ENCODE measurements at regions not wholly inside any gene's neighbourhood (a gene's known extent, or its start where the extent isn't known, plus 50 kb on each side); places are given as distances from the start of the nearest gene placed in this dataset.

- ATAC-seq (no peak), FAIRE-seq (no peak), DNase-seq (ENCODE audit: extremely low read depth in 1 of 4, low spot score in 3 of 4) (no peak)
- H3K9me3 ChIP-seq (replicated peaks; ENCODE audit: control insufficient read depth, insufficient read depth, low read depth, low read length) = no peaks in the 10 kb centered on the region
- no peak overlapping the region for H2AFZ ChIP-seq (ENCODE audit: low read depth, low read length)
- ChIA-PET POLR2A (interaction anchor here (0.6 to 1.3 kb wide), 3 partner anchors 8 to 30 kb away, joined by 3 to 4 read pairs (median 3); no protein-coding TSS in a partner anchor), CTCF (ENCODE audit: low intra/inter-chr PET ratio) (no interaction called here)
- no peaks in the 10 kb centered on the region for H3K4me1 ChIP-seq (replicated peaks in 1 of 2; ENCODE audit: control insufficient read depth in 2 of 2, insufficient read depth in 2 of 2, low read length in 2 of 2)
- H3K4me3 ChIP-seq = no peak overlapping the region
- no peaks in the 10 kb centered on the region for H3K79me2 ChIP-seq (ENCODE audit: control insufficient read depth, insufficient read depth, low read length)
- under 1% methylated on average over 5 of the region's 5 CpGs for WGBS (ENCODE audit: insufficient coverage, low coverage, missing lambda C conversion rate)
- H3K27ac ChIP-seq (ENCODE audit: extremely low read depth, low read depth, low read length) = no peak overlapping the region
- H3K9ac ChIP-seq (ENCODE audit: insufficient read depth in 1 of 2, low read depth in 2 of 2, low read length in 2 of 2) = no peak overlapping the region
- H3K9me1 ChIP-seq (ENCODE audit: control insufficient read depth, insufficient read depth, low read length) = no peaks in the 10 kb centered on the region
- intact Hi-C loops (cut with micrococcal nuclease) = no loop called here
- no peaks in the 10 kb centered on the region for H3K36me3 ChIP-seq (ENCODE audit: control insufficient read depth, insufficient read depth, low read length)
- H3K27me3 ChIP-seq (ENCODE audit: control insufficient read depth in 2 of 2, insufficient read depth in 2 of 2, low read length in 2 of 2) = peaks cover 12 to 28% of the 10 kb centered on the region in 2 experiments
- in situ Hi-C loops (cut with MboI) = no loop called here
- TF ChIP-seq ZNF766 (CRISPR knock-in tag; conservative IDR thresholded peaks at IDR 0.05) = no peak
- H4K20me1 ChIP-seq (replicated peaks; ENCODE audit: control insufficient read depth, insufficient read depth, low read length) = no peaks in the 10 kb centered on the region
- BruUV-seq (replicated peaks) = no TSS peak
- H3K4me2 ChIP-seq (ENCODE audit: insufficient read depth, low read length) = no peak overlapping the region
These were observed 131.6 kb downstream of the TLR5 start for GRCh38 chr1:223011505-223011856.

DNA sequence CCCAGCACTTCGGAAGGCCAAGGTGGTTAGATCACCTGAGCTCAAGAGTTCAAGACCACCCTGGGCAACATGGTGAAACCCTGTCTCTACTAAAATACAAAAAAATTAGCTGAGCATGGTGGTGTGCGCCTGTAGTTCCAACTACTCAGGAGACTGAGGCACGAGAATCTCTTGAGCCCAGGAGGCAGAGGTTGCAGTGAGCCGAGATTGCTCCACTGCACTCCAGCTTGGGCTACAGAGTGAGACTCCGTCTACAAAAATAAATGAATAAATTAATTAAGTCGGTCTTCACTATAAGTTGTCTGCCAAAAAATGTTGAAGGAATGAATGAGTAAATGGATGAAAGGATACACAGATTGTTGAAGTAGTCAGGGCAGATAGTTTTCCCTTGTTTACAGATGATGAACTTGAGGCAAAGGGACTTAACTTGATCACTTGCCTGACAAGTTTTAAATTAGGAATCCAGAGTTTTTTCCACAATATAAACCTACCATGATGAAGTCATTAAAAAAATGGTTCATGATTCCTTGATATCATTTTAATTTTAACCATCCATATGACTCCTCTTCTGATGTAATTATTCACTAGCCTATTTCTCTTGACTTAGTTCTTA is 130.8 kb downstream of the TLR5 start:
- 2% methylated on average over 6 of the region's 6 CpGs for WGBS (ENCODE audit: insufficient coverage, low coverage, missing lambda C conversion rate)
- Histone ChIP-seq H3K4me2 (ENCODE audit: insufficient read depth, low read length) (no peak overlapping the region), H3K27ac (ENCODE audit: extremely low read depth, low read depth, low read length) (no peak overlapping the region), H3K9me1 (ENCODE audit: control insufficient read depth, insufficient read depth, low read length) (no peaks in the 10 kb centered on the region), H3K79me2 (ENCODE audit: control insufficient read depth, insufficient read depth, low read length) (no peaks in the 10 kb centered on the region), H3K9me3 (replicated peaks; ENCODE audit: control insufficient read depth, insufficient read depth, low read depth, low read length) (no peaks in the 10 kb centered on the region), H3K4me3 (no peak overlapping the region), H3K9ac (ENCODE audit: insufficient read depth in 1 of 2, low read depth in 2 of 2, low read length in 2 of 2) (no peak overlapping the region), H3K27me3 (ENCODE audit: control insufficient read depth in 2 of 2, insufficient read depth in 2 of 2, low read length in 2 of 2) (peaks cover 8 to 30% of the 10 kb centered on the region in 2 experiments; a peak in 4 of 5 replicates), H2AFZ (ENCODE audit: low read depth, low read length) (no peak overlapping the region), H4K20me1 (replicated peaks; ENCODE audit: control insufficient read depth, insufficient read depth, low read length) (no peaks in the 10 kb centered on the region), H3K4me1 (replicated peaks in 1 of 2; ENCODE audit: control insufficient read depth in 2 of 2, insufficient read depth in 2 of 2, low read length in 2 of 2) (no peaks in the 10 kb centered on the region), H3K36me3 (ENCODE audit: control insufficient read depth, insufficient read depth, low read length) (no peaks in the 10 kb centered on the region)
- intact Hi-C loops (cut with micrococcal nuclease) (no loop called here), in situ Hi-C loops (cut with MboI) (no loop called here)
- FAIRE-seq = peak; percentile 46
- POLR2A ChIA-PET = interaction anchor here (1.3 kb wide), 1 partner anchor 21 kb away, joined by 3 read pairs; no protein-coding TSS in a partner anchor
- TF ChIP-seq HDAC8 (tag; IDR thresholded peaks at IDR 0.05) (no peak), CXXC5 (CRISPR knock-in tag; IDR thresholded peaks at IDR 0.05) (no peak), RAD51 (IDR thresholded peaks at IDR 0.05; ENCODE audit: borderline replicate concordance, low read depth) (no peak), FOS (IDR thresholded peaks at IDR 0.05; ENCODE audit: extremely low read depth, insufficient read length) (no peak), HIVEP1 (CRISPR knock-in tag; IDR thresholded peaks at IDR 0.05) (no peak), SIX5 (IDR thresholded peaks at IDR 0.05; ENCODE audit: borderline replicate concordance in 1 of 2, insufficient read depth in 1 of 2, low read depth in 1 of 2, low read length in 2 of 2) (no peak), TCF7 (IDR thresholded peaks at IDR 0.05; ENCODE audit: borderline replicate concordance) (no peak), RUNX1 (IDR thresholded peaks at IDR 0.05; ENCODE audit: low read depth) (no peak), ZFP36 (IDR thresholded peaks at IDR 0.05; ENCODE audit: low read depth, low read length, partially characterized antibody) (no peak), C11orf30 (IDR thresholded peaks at IDR 0.05; ENCODE audit: low read depth) (no peak), ZNF76 (CRISPR knock-in tag; IDR thresholded peaks at IDR 0.05; ENCODE audit: borderline replicate concordance) (no peak)
- TF ChIP-seq, protein P1, sequence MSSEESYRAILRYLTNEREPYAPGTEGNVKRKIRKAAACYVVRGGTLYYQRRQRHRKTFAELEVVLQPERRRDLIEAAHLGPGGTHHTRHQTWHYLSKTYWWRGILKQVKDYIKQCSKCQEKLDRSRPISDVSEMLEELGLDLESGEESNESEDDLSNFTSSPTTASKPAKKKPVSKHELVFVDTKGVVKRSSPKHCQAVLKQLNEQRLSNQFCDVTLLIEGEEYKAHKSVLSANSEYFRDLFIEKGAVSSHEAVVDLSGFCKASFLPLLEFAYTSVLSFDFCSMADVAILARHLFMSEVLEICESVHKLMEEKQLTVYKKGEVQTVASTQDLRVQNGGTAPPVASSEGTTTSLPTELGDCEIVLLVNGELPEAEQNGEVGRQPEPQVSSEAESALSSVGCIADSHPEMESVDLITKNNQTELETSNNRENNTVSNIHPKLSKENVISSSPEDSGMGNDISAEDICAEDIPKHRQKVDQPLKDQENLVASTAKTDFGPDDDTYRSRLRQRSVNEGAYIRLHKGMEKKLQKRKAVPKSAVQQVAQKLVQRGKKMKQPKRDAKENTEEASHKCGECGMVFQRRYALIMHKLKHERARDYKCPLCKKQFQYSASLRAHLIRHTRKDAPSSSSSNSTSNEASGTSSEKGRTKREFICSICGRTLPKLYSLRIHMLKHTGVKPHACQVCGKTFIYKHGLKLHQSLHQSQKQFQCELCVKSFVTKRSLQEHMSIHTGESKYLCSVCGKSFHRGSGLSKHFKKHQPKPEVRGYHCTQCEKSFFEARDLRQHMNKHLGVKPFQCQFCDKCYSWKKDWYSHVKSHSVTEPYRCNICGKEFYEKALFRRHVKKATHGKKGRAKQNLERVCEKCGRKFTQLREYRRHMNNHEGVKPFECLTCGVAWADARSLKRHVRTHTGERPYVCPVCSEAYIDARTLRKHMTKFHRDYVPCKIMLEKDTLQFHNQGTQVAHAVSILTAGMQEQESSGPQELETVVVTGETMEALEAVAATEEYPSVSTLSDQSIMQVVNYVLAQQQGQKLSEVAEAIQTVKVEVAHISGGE (CRISPR knock-in tag; IDR thresholded peaks at IDR 0.05) = no peak
- no peak for ATAC-seq
- BruUV-seq (replicated peaks) = no TSS peak
- DNase-seq (ENCODE audit: extremely low read depth in 1 of 4, low spot score in 3 of 4) = no peak
- CTCF ChIA-PET (ENCODE audit: low intra/inter-chr PET ratio) = no interaction called here
